ENCODE measurements at regions not wholly inside any gene's neighbourhood (a gene's known extent, or its start where the extent isn't known, plus 50 kb on each side); places are given as distances from the start of the nearest gene placed in this dataset.

DNA sequence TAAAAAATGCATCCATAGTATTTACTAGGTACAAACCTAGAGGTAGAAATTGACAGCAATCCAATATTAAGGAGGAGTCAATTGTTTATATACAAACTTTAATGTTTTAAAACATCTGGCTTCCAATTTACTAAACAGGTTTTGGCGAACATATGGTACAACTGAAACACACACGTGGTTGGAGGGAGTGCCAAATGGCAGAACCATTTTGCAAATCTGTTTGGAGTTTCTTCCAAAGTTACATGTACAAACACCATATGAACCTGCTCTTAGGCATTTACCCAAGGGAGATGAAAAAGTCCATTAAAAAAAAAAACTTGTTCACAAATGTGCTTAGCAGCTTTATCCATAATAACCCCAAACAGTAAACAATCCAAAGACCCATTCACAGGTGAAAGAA, 159.8 kb upstream of the MYOCD start:
- TF ChIP-seq, protein P1, sequence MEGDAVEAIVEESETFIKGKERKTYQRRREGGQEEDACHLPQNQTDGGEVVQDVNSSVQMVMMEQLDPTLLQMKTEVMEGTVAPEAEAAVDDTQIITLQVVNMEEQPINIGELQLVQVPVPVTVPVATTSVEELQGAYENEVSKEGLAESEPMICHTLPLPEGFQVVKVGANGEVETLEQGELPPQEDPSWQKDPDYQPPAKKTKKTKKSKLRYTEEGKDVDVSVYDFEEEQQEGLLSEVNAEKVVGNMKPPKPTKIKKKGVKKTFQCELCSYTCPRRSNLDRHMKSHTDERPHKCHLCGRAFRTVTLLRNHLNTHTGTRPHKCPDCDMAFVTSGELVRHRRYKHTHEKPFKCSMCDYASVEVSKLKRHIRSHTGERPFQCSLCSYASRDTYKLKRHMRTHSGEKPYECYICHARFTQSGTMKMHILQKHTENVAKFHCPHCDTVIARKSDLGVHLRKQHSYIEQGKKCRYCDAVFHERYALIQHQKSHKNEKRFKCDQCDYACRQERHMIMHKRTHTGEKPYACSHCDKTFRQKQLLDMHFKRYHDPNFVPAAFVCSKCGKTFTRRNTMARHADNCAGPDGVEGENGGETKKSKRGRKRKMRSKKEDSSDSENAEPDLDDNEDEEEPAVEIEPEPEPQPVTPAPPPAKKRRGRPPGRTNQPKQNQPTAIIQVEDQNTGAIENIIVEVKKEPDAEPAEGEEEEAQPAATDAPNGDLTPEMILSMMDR (IDR thresholded peaks at IDR 0.05): no peak
- no peak for TF ChIP-seq POLR2A (IDR thresholded peaks at IDR 0.05)
